NCI-H446 (cell line): ENCODE measurements at regions not wholly inside any gene's neighbourhood (a gene's known extent, or its start where the extent isn't known, plus 50 kb on each side); places are given as distances from the start of the nearest gene placed in this dataset.

Experiments used
- DNase-seq, 2 experiments: peaks; one replicate each; lab custom pipeline; 2025; lab: John Stamatoyannopoulos, UW

DNA sequence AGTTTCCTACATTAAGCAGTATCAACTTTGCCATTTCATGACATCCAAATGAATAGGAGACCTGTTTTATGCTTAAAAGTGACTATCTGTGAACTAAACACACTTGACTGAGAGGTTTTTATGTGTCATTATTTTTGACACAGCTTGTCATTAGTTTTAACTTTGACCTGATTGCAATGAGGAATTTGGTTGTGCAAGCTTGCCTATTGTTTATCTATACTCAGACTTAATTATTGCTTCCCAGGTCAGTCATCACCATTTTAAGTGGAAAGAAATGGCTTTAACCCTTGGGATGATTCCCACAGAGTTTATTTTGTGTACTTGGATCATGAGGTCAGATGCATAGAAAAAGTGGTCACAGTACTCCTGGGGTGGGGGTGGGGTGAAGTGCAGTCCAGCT is 171.0 kb upstream of the PRICKLE1 start:
- DNase-seq: no peak

DNA sequence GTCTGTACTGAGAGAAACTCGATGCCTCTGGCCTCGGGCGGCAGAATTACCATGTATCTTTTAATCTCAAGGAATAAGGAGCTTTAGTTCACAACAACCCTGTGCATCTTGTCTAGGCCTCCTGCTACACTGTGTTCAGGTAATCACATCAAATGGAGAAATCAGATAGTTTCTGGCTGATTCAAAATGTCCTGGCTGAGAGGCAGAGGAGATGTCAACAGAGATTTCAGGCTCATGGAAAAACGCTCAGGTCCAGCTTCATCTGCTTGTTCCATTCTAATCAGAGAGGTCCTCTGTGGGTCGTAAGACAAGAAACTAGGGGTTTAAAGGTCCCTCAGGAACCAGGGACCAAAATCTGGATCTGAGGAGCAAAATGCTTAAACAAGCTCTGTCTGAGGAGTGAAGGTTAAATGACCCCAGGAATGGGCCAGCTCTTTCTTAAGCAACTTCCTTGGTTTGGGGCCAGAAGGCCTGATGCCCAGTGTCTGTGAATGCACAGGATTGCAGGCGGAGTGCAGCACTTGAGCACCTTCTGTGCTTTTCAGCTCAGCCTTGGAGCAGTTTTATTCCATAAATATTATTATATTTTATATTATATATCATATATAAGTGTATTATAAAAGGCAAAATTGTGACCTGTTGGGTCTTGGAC is 170.2 kb upstream of the PRICKLE1 start:
- peak in 1 of 2 experiments; percentile 37 for DNase-seq

DNA sequence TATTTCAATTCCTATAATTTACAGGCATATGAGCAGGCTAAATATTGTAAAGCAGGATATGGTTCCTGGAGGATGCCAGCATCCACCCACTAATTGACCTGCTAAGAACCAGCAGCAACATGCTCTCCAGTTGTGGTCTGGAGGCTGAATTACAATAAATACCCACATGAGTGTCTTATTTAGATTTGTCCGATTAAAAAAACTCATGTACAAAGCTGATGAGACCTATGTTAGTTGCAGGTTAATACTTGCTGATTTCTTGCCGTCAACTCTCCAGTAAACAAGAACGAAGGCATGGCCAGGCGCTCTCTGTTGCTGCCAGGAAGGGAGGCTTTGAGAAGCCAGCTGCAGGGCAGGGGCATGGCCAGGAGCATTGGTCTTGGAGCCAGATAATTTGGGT is 169.3 kb upstream of the PRICKLE1 start:
- no peak for DNase-seq

DNA sequence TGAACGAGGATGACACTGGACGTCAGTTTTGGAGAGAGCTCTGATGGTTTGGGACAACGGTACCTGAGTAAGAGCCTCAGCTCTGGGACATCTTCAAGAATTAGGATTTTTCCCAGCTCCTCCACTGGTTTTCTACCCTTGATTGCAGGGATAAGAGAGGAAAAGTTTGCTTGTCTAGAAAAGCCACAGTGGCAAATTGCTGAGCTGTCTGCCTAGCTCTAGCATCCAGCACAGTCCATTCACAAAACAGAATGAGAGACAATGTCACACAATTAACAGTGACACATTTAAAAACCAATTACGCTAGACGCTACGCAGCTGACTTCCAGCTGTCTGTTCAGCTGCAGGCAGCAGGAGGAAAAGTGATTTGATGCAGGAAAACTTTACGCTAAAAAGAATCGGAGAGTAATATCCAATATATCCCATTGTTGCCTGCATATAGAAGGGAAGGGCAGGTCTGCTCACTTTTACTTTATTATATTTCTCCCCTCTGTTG is 168.1 kb upstream of the PRICKLE1 start:
- no peak for DNase-seq

- no peak for DNase-seq
Measured at GRCh38 chr12:42756841-42757623, 167.5 kb upstream of the PRICKLE1 start.

DNA sequence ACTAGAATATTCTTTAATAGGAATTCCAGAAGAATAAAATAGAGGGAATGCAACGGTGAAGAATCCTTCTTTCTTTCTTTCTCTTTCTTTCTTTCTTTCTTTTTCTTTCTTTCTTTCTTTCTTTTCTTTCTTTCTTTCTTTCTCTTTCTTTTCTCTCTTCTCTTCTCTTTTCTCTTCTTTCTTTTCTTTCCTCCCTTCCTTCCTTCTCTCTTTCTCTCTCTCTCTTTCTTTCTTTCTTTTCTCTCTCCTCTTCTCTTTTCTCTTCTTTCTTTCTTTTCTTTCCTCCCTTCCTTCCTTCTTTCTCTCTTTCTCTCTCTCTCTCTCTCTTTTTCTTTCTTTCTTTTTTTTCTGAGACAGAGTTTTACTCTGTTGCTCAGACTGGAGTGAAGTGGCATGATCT is 160.8 kb upstream of the PRICKLE1 start:
- DNase-seq: no peak

- DNase-seq: no peak
Measured at GRCh38 chr12:42749239-42749638, 159.7 kb upstream of the PRICKLE1 start.

- DNase-seq: no peak
Measured at GRCh38 chr12:42744539-42745182, 155.1 kb upstream of the PRICKLE1 start.

GRCh38 chr12:42742716-42743115 is 153.2 kb upstream of the PRICKLE1 start:
- no peak for DNase-seq

DNA sequence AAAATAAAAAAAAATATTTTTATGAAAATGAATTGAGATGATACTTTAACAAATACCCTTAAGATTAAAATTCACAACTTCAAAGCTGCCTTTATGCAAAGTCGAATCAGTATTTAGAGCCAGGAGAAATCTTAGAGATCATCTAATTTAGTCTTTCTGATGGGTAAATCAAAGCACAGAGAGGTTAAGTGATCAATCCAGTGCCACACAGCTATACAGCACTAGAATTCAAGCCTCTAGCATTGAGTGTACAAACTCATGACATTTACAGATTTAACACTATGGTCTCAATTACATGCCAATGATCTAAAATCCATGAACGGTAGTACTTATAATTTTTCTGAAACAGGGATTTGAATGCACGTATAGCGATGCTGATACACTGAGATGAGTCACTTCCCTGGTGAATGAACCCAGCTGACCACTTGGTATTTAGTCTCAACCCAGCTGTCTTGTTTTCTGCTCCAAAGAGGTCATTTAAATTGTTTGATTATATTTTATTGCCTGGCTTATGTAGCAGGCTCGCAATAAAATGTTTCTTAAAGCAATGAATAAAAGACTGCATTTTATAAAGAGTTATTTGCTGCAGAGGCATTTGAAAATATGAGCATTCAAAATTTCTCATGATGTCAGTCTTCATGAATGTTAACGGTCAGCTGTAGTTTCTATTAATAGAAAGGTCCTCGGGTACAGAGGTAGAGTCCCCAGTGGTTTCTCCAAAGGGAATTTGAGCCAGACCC is 152.4 kb upstream of the PRICKLE1 start:
- DNase-seq: no peak

DNA sequence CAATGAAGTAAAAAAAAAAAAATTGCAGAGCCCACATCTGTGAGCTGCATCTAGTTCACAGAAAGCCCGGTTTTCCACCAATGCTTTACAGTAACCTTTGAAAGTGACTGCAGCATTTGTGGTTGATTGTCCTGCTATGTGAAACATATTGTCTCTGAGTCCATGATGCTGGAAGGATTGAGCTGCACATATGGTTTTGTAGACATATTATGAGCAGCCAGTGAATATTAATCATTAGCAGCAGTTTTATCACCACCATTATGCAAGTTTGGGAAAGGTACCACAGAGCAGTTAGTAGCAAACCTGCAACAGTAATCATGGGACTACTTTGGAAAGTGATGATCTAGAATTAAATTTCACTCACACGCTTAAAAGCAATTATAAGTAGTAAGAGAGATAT is 151.5 kb upstream of the PRICKLE1 start:
- DNase-seq: no peak

DNA sequence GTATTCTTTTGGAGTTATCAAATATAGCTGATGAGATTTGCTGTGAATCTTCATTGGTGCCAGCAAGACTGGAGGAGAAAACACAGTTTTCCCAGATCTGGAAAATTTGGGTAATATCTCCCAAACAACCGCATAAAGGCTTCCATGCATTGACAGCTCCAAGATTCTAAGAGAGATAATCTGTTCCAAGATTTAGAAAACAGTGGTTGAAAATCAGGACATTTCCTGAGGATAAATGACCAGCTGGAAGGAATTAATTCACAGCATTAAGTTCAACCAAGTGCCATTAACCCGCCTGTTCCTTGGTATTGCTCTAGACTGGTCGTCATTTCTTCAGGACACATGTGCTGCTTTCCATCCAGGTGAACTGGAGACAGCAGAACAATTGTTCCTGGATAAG is 147.9 kb upstream of the PRICKLE1 start:
- peak in 1 of 2 experiments; percentile 16 for DNase-seq

- DNase-seq: peak in 1 of 2 experiments; percentile 41
Measured at GRCh38 chr12:42735861-42736361, 146.4 kb upstream of the PRICKLE1 start.

GRCh38 chr12:42733911-42734310 is 144.4 kb upstream of the PRICKLE1 start:
- no peak for DNase-seq

GRCh38 chr12:42732908-42733411 is 143.4 kb upstream of the PRICKLE1 start:
- no peak for DNase-seq

- peak in 1 of 2 experiments; percentile 14 for DNase-seq
Measured at GRCh38 chr12:42730291-42730690, 140.7 kb upstream of the PRICKLE1 start.

DNA sequence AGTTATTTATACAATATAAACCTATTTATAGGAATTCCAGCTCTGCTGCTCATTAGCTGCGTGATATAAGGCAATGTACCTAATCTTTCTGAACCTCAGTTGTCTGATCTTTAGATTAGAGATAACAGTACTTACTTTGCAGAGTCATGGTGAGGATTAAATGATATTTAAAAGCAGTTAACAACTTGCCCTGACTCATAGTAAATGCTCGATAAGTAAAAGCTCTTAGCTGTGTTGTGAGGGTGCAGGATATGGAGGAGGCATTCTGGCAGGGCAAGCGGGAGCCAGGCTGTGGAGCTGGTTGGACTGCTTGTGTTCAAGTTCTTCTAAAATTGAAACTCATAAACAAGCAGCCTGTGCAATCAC is 140.0 kb upstream of the PRICKLE1 start:
- DNase-seq: no peak

DNA sequence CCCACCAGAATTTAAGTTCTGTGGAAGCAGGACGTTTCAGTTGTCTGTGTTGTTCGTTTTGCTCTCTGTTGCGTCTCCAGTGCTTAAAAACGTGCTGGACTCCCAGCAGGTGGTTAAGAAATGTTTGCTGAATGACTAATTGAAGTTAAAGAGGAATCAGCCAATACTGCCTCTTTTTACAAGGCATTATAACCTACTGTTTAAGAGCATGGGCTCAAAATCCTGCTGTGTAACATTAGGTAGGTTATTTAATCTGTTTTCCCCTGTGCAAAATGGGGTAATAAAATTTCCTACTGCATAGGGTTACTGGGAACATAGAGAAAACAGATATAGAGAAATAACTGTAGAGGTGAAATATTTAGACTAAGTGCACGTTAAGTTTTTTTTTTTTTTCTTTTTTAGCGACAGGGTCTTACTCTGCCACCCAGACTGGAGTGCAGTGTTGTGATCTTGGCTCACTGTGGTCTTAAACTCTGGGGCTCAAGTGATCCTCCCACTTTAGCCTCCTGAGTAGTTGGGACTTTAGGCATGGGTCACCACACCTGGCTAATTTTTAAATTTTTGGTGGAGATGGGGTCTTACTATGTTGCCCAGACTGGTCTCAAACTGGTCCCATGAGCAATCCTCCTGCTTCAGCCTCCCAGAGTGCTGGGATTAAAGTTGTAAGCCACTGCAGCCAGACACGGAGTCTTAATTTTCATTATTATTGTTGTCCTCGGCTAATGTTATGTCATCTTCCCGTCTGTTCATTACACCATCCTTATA is 139.4 kb upstream of the PRICKLE1 start:
- DNase-seq: no peak

DNA sequence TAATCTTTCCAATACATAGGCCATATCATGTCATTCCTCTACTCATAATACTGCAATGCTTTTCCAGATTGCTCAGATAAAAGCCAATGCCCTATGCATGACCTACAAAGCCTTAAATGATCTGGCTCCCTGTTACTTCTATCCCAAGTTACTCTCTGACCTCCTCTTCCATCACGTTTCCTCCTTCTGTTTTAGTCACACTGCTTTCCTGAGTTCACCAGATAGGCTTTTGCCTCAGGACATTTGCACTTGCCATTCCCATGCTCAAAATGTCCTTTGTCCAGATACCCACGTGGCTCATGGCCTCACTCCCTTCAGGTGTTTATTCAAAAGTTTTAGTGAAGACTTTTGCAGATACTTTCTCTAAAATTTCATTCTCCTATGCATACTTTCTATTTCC is 138.7 kb upstream of the PRICKLE1 start:
- no peak for DNase-seq

DNA sequence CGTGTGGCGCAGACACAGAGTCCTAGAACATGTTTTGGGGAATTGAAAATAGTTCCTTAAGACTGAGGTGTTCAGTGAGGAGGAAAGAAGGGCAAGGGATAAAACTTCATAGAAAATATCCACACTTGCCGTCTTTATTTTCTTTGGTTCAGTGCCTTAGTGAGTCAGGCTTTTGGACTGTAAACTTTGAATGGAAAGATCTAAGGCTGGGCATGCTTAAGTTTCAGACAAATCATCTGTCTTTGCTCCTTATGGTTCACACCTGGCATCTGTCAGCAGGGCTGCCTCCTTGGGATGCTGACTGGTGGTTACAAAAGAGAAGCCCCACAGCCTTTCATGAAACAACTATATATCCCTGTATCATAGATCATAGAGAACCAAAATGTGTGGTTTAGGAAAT is 136.3 kb upstream of the PRICKLE1 start:
- no peak for DNase-seq

DNA sequence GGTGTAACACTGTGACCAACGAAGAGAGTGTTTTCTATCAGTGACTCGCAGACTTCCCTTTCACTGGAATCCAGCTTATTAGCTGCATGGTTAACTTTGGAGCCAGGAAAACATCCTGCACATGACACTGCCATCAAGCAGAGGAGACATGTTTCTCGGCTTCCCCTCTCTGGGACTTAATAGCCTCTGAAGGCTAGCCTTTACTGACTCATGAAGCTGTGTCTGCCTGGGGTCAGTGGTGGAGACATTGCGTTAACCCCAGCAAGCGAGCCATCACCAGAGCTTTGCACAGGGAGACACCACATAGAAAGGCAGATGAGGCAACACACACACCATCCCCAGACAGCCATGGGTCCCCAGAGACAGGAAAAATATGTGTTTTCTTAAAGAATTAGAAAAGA is 126.9 kb upstream of the PRICKLE1 start:
- DNase-seq: no peak
